GM23338 (cell line): ENCODE measurements at regions not wholly inside any gene's neighbourhood (a gene's known extent, or its start where the extent isn't known, plus 50 kb on each side); places are given as distances from the start of the nearest gene placed in this dataset.

Experiments
- ATAC-seq: fragments of 200-7000 bp; cut with Tn5 transposase; 3 replicates; pipeline ENCODE4 v1.9.1; 2020
- DNase-seq: peaks from one replicate; pipeline ENCODE4 v3.0.0-alpha.2; 2015; ENCODE audit warnings: low spot score
- H2AFZ ChIP-seq: fragments of 200-600 bp; sonication (generic); 2 replicates; pipeline ENCODE4 v1.8.0; 2016; ENCODE audit warnings: antibody characterized with exemption, mild to moderate bottlenecking, moderate library complexity
- H3F3A ChIP-seq: fragments of 200-600 bp; sonication (generic); replicated peaks from 2 replicates; pipeline ENCODE4 v1.8.0; 2017; ENCODE audit warnings: antibody characterized with exemption, mixed run types, low read depth
- H3K27ac ChIP-seq: fragments of 200-600 bp; sonication (generic); 2 replicates; pipeline ENCODE4 v1.6.1; 2016; ENCODE audit warnings: low read depth
- H3K27me3 ChIP-seq: fragments of 200-600 bp; sonication (generic); 2 replicates; pipeline ENCODE4 v1.8.0; 2016; ENCODE audit warnings: mild to moderate bottlenecking, mixed run types, moderate library complexity; ENCODE audit not compliant: insufficient read depth
- H3K36me3 ChIP-seq: fragments of 200-600 bp; sonication (generic); 2 replicates; pipeline ENCODE4 v1.8.0; 2016; ENCODE audit warnings: mild to moderate bottlenecking; ENCODE audit not compliant: insufficient read depth
- H3K4me1 ChIP-seq: fragments of 200-600 bp; sonication (generic); 2 replicates; pipeline ENCODE4 v1.8.0; 2016; ENCODE audit warnings: mild to moderate bottlenecking, moderate library complexity; ENCODE audit not compliant: insufficient read depth
- H3K4me2 ChIP-seq: fragments of 200-600 bp; sonication (generic); 2 replicates; pipeline ENCODE4 v1.7.1; 2017; ENCODE audit warnings: mixed run types
- H3K4me3 ChIP-seq: fragments of 200-600 bp; sonication (generic); 2 replicates; pipeline ENCODE4 v1.6.1; 2016; ENCODE audit warnings: mixed run types
- H3K79me2 ChIP-seq: fragments of 200-600 bp; sonication (generic); replicated peaks from 2 replicates; pipeline ENCODE4 v1.8.0; 2017; ENCODE audit warnings: mild to moderate bottlenecking; ENCODE audit not compliant: insufficient read depth
- H3K9me2 ChIP-seq: fragments of 200-600 bp; sonication (generic); 2 replicates; pipeline ENCODE4 v1.8.0; 2017; ENCODE audit not compliant: insufficient read depth
- H4K20me1 ChIP-seq: fragments of 200-600 bp; sonication (generic); replicated peaks from 2 replicates; pipeline ENCODE4 v1.8.0; 2017; ENCODE audit warnings: mild to moderate bottlenecking; ENCODE audit not compliant: insufficient read depth
- H3K27ac Mint-ChIP-seq: 2 replicates; pipeline ENCODE4 v1.8.0; 2020; ENCODE audit warnings: inconsistent platforms, mild to moderate bottlenecking, moderate library complexity, mixed read lengths
- H3K27me3 Mint-ChIP-seq: 3 replicates; pipeline ENCODE4 v1.8.0; 2022; ENCODE audit warnings: low read depth, mild to moderate bottlenecking, moderate library complexity, mixed read lengths, inconsistent platforms; ENCODE audit not compliant: insufficient read depth, poor library complexity
- H3K36me3 Mint-ChIP-seq: 3 replicates; pipeline ENCODE4 v1.8.0; 2021; ENCODE audit warnings: low read depth, mild to moderate bottlenecking, inconsistent platforms, moderate library complexity, mixed read lengths
- H3K4me1 Mint-ChIP-seq: 3 replicates; pipeline ENCODE4 v1.8.0; 2020; ENCODE audit warnings: mild to moderate bottlenecking, inconsistent platforms, mixed read lengths
- H3K4me3 Mint-ChIP-seq: 3 replicates; pipeline ENCODE4 v1.8.0; 2021; ENCODE audit warnings: moderate library complexity, mild to moderate bottlenecking, inconsistent platforms, mixed read lengths
- H3K9me3 Mint-ChIP-seq: 3 replicates; pipeline ENCODE4 v1.8.0; 2020; ENCODE audit warnings: moderate library complexity, mild to moderate bottlenecking, inconsistent platforms, mixed read lengths
- CREB1 ChIP-seq: fragments of 250-450 bp; sonication (Bioruptor Pico); IDR thresholded peaks from 2 replicates; pipeline ENCODE4 v1.5.0; 2020; ENCODE audit warnings: low read depth, mild to moderate bottlenecking, moderate library complexity
- EZH2 ChIP-seq: fragments of 200-600 bp; sonication (generic); IDR thresholded peaks from one replicate; pipeline ENCODE4 v1.8.0; 2017; ENCODE audit warnings: antibody characterized with exemption, mild to moderate bottlenecking, low read depth; ENCODE audit not compliant: unreplicated experiment
- JUNB ChIP-seq: IDR thresholded peaks from one replicate; pipeline ENCODE4 v1.6.1; 2016; ENCODE audit warnings: antibody characterized with exemption; ENCODE audit not compliant: unreplicated experiment
- NANOG ChIP-seq: IDR thresholded peaks from 2 replicates; pipeline ENCODE4 v1.6.1; 2016; ENCODE audit warnings: antibody characterized with exemption, borderline replicate concordance
- POLR2AphosphoS5 ChIP-seq: IDR thresholded peaks from 2 replicates; pipeline ENCODE4 v1.6.1; 2016; ENCODE audit warnings: antibody characterized with exemption, low read depth
- ZNF114 ChIP-seq: fragments of 250-450 bp; sonication (Bioruptor Pico); IDR thresholded peaks from 2 replicates; pipeline ENCODE4 v1.5.0; 2020; ENCODE audit warnings: mild to moderate bottlenecking, moderate library complexity
- ZNF331 ChIP-seq: fragments of 250-450 bp; sonication (Bioruptor Pico); IDR thresholded peaks from 2 replicates; pipeline ENCODE4 v1.5.0; 2020; ENCODE audit warnings: low read depth, mild to moderate bottlenecking, moderate library complexity
- TF ChIP-seq, protein P1 (sequence below), 2 experiments: fragments of 200-600 bp in 1 of 2; sonication (generic) in 1 of 2; conservative IDR thresholded peaks; 2 replicates each; pipeline versions ENCODE4 v1.5.1 to v1.6.1; 2016 to 2017; ENCODE audit warnings: antibody characterized with exemption in 2 of 2, low read depth in 2 of 2, mild to moderate bottlenecking in 2 of 2, moderate library complexity in 1 of 2
- TF ChIP-seq, protein P2 (sequence below): IDR thresholded peaks from 2 replicates; pipeline ENCODE4 v1.6.1; 2016; ENCODE audit warnings: antibody characterized with exemption
- TF ChIP-seq, protein P3 (sequence below): IDR thresholded peaks from one replicate; pipeline ENCODE4 v1.6.1; 2018; ENCODE audit warnings: antibody characterized with exemption; ENCODE audit not compliant: unreplicated experiment
- TF ChIP-seq, protein P4 (sequence below): fragments of 250-450 bp; sonication (Bioruptor Pico); IDR thresholded peaks from 2 replicates; pipeline ENCODE4 v1.5.0; 2020; ENCODE audit warnings: mild to moderate bottlenecking, moderate library complexity

DNA sequence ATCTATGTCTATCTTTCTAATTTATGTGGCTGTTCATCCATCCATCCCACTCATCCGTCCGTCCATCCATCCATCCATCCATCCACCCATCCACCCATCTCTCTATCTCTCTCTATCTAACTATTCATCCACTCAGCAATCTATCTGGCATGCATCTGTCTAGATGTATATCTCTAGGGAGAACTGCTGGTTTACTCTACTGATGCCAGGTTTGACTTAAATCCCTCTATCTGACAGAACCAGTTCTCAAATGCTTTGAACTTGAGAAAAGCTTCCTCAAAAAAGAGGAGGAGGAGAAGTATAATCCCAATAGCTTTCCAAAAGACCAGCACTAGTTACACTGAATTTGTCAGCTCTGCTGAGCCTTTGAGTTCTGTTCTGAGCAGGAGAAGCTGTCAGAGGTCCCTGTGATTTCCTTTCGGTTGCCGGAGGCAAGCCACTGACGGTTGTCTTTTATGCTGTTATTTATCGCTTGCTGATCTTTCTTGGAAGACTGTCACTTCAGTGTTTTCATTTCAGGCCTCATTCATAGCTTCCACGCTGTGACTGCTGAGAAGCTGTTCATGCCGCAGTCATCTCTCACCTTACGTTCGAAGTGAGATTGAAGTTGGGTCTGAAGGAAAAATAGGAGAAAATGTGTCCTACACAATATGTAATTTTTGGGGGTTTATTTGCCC is 129.4 kb upstream of the UXS1 start (continued):
- no peak for TF ChIP-seq NANOG
- TF ChIP-seq, protein P1, sequence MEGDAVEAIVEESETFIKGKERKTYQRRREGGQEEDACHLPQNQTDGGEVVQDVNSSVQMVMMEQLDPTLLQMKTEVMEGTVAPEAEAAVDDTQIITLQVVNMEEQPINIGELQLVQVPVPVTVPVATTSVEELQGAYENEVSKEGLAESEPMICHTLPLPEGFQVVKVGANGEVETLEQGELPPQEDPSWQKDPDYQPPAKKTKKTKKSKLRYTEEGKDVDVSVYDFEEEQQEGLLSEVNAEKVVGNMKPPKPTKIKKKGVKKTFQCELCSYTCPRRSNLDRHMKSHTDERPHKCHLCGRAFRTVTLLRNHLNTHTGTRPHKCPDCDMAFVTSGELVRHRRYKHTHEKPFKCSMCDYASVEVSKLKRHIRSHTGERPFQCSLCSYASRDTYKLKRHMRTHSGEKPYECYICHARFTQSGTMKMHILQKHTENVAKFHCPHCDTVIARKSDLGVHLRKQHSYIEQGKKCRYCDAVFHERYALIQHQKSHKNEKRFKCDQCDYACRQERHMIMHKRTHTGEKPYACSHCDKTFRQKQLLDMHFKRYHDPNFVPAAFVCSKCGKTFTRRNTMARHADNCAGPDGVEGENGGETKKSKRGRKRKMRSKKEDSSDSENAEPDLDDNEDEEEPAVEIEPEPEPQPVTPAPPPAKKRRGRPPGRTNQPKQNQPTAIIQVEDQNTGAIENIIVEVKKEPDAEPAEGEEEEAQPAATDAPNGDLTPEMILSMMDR (conservative IDR thresholded peaks at IDR 0.05; ENCODE audit: low read depth in 2 of 2) = no peak
- no peak for TF ChIP-seq ZNF114
- TF ChIP-seq, protein P2, sequence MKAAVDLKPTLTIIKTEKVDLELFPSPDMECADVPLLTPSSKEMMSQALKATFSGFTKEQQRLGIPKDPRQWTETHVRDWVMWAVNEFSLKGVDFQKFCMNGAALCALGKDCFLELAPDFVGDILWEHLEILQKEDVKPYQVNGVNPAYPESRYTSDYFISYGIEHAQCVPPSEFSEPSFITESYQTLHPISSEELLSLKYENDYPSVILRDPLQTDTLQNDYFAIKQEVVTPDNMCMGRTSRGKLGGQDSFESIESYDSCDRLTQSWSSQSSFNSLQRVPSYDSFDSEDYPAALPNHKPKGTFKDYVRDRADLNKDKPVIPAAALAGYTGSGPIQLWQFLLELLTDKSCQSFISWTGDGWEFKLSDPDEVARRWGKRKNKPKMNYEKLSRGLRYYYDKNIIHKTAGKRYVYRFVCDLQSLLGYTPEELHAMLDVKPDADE = no peak

DNA sequence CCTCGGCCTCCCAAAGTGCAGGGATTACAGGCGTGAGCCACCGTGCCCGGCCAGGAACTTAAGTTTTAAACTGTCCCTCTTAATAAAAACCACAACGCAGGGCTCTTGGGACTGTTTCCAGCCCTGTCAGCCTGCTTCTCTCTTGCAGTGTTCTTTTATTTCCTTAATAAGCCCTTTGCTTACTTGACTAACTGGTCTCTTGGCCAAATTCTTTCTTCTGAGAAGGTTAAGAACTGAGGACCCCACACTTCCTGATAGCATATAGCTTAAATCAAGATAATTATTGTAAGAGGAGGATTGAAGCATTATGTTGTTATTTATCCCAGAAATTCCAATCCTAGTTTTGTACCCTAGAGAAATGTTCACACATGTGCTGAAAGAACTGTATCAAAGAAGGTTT is 128.2 kb upstream of the UXS1 start:
- Mint-ChIP-seq H3K27ac (no peak overlapping the region), H3K36me3 (no peaks in the 10 kb centered on the region), H3K9me3 (peaks cover 6% of the 10 kb centered on the region; the same call in 2 of the 3 replicates), H3K27me3 (no peaks in the 10 kb centered on the region), H3K4me1 (no peaks in the 10 kb centered on the region), H3K4me3 (no peak overlapping the region)
- Histone ChIP-seq H3K4me2 (no peak overlapping the region), H3K9me2 (no peaks in the 10 kb centered on the region), H3K4me1 (no peaks in the 10 kb centered on the region), H3K27me3 (no peaks in the 10 kb centered on the region), H3K79me2 (no peaks in the 10 kb centered on the region), H3K27ac (no peak overlapping the region), H4K20me1 (no peaks in the 10 kb centered on the region), H3K4me3 (no peak overlapping the region), H3F3A (no peaks in the 10 kb centered on the region), H2AFZ (0 out of 2 replicates have a peak overlapping the region, but pooled peaks have one; percentile 38), H3K36me3 (no peaks in the 10 kb centered on the region)
- ATAC-seq (no peak), DNase-seq (no peak)
- TF ChIP-seq, protein P3, sequence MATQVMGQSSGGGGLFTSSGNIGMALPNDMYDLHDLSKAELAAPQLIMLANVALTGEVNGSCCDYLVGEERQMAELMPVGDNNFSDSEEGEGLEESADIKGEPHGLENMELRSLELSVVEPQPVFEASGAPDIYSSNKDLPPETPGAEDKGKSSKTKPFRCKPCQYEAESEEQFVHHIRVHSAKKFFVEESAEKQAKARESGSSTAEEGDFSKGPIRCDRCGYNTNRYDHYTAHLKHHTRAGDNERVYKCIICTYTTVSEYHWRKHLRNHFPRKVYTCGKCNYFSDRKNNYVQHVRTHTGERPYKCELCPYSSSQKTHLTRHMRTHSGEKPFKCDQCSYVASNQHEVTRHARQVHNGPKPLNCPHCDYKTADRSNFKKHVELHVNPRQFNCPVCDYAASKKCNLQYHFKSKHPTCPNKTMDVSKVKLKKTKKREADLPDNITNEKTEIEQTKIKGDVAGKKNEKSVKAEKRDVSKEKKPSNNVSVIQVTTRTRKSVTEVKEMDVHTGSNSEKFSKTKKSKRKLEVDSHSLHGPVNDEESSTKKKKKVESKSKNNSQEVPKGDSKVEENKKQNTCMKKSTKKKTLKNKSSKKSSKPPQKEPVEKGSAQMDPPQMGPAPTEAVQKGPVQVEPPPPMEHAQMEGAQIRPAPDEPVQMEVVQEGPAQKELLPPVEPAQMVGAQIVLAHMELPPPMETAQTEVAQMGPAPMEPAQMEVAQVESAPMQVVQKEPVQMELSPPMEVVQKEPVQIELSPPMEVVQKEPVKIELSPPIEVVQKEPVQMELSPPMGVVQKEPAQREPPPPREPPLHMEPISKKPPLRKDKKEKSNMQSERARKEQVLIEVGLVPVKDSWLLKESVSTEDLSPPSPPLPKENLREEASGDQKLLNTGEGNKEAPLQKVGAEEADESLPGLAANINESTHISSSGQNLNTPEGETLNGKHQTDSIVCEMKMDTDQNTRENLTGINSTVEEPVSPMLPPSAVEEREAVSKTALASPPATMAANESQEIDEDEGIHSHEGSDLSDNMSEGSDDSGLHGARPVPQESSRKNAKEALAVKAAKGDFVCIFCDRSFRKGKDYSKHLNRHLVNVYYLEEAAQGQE = no peak
- TF ChIP-seq JUNB = no peak
- TF ChIP-seq, protein P4, sequence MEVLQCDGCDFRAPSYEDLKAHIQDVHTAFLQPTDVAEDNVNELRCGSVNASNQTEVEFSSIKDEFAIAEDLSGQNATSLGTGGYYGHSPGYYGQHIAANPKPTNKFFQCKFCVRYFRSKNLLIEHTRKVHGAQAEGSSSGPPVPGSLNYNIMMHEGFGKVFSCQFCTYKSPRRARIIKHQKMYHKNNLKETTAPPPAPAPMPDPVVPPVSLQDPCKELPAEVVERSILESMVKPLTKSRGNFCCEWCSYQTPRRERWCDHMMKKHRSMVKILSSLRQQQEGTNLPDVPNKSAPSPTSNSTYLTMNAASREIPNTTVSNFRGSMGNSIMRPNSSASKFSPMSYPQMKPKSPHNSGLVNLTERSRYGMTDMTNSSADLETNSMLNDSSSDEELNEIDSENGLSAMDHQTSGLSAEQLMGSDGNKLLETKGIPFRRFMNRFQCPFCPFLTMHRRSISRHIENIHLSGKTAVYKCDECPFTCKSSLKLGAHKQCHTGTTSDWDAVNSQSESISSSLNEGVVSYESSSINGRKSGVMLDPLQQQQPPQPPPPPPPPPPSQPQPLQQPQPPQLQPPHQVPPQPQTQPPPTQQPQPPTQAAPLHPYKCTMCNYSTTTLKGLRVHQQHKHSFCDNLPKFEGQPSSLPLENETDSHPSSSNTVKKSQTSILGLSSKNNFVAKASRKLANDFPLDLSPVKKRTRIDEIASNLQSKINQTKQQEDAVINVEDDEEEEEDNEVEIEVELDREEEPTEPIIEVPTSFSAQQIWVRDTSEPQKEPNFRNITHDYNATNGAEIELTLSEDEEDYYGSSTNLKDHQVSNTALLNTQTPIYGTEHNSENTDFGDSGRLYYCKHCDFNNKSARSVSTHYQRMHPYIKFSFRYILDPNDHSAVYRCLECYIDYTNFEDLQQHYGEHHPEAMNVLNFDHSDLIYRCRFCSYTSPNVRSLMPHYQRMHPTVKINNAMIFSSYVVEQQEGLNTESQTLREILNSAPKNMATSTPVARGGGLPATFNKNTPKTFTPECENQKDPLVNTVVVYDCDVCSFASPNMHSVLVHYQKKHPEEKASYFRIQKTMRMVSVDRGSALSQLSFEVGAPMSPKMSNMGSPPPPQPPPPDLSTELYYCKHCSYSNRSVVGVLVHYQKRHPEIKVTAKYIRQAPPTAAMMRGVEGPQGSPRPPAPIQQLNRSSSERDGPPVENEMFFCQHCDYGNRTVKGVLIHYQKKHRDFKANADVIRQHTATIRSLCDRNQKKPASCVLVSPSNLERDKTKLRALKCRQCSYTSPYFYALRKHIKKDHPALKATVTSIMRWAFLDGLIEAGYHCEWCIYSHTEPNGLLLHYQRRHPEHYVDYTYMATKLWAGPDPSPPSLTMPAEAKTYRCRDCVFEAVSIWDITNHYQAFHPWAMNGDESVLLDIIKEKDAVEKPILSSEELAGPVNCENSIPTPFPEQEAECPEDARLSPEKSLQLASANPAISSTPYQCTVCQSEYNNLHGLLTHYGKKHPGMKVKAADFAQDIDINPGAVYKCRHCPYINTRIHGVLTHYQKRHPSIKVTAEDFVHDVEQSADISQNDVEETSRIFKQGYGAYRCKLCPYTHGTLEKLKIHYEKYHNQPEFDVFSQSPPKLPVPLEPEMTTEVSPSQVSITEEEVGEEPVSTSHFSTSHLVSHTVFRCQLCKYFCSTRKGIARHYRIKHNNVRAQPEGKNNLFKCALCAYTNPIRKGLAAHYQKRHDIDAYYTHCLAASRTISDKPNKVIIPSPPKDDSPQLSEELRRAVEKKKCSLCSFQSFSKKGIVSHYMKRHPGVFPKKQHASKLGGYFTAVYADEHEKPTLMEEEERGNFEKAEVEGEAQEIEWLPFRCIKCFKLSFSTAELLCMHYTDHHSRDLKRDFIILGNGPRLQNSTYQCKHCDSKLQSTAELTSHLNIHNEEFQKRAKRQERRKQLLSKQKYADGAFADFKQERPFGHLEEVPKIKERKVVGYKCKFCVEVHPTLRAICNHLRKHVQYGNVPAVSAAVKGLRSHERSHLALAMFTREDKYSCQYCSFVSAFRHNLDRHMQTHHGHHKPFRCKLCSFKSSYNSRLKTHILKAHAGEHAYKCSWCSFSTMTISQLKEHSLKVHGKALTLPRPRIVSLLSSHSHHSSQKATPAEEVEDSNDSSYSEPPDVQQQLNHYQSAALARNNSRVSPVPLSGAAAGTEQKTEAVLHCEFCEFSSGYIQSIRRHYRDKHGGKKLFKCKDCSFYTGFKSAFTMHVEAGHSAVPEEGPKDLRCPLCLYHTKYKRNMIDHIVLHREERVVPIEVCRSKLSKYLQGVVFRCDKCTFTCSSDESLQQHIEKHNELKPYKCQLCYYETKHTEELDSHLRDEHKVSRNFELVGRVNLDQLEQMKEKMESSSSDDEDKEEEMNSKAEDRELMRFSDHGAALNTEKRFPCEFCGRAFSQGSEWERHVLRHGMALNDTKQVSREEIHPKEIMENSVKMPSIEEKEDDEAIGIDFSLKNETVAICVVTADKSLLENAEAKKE (CRISPR knock-in tag) = no peak
- no peak for TF ChIP-seq ZNF114
- TF ChIP-seq ZNF331 (CRISPR knock-in tag) = no peak
- no peak for TF ChIP-seq POLR2AphosphoS5
- no peak for TF ChIP-seq NANOG
- no peak for TF ChIP-seq CREB1 (CRISPR knock-in tag)
- TF ChIP-seq, protein P2 = no peak
- no peak for TF ChIP-seq EZH2
